NCI-H748 (cell line): ENCODE measurements at regions not wholly inside any gene's neighbourhood (a gene's known extent, or its start where the extent isn't known, plus 50 kb on each side); places are given as distances from the start of the nearest gene placed in this dataset.
"Not testable (repeated sequence)": the region's sequence is repeated elsewhere in the genome, so short reads cannot be mapped to it uniquely, and the experiment has no call there.

Source experiments
- DNase-seq: peaks from one replicate; lab custom pipeline; 2025; ENCODE audit not compliant: unreplicated experiment; lab: John Stamatoyannopoulos, UW

DNA sequence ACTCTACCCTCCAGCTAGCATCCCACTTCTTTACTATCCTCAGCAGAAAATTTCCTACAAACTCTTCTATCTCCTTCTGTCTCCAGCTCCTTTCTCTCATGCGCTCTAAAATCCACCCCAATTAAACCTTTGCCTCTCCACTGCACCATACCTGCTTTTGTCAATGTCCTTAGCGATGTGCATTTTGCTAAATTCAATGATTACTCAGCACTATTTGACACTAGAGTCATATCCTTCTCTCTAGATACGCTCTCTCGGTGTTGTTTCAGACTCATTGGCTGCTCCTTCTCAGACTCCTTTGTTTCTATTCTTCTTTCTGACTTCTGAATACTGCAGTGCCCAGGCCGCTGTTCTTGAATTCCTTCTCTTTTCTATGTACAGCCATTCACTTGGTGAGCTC, 144.2 kb downstream of the HLX start:
- no peak for DNase-seq

DNA sequence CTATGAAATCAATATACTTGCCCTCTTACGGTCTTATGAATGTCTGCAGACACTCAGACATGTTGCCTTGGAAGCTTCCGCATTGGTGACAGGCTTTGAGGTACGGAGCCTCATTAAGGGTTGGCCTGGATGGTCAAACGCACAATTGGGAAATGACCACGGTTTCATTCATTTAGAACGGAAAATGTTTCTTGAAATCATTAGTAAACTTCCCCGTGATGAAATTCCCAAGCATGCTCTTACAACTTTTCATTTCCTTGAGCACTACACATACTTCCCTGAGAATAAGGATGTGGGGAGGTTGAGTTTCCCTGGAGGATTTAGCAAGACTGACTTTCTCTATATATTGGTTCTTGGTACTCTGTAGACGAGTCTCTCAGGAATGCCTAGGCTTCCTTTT, 146.3 kb downstream of the HLX start:
- no peak for DNase-seq

DNA sequence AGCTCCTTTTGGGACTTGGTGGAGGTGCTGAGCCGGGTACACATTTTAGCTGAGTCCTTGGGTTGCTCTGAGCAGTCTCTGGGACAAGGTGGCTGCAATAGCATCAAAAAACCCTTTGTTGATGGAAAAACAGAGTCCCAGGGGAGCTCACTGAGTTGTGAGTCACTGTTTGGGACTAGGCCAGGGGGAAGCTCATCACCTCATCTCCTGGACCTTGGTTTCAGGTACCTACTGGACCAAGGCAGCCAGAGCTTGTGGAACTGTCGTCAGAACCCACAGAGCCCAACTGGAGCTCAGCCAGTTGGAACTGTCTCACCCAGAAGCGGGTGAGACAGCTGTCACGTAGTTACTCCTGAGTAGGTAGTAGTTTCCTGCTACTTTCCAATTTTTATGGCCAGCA, 146.7 kb downstream of the HLX start:
- no peak for DNase-seq

DNA sequence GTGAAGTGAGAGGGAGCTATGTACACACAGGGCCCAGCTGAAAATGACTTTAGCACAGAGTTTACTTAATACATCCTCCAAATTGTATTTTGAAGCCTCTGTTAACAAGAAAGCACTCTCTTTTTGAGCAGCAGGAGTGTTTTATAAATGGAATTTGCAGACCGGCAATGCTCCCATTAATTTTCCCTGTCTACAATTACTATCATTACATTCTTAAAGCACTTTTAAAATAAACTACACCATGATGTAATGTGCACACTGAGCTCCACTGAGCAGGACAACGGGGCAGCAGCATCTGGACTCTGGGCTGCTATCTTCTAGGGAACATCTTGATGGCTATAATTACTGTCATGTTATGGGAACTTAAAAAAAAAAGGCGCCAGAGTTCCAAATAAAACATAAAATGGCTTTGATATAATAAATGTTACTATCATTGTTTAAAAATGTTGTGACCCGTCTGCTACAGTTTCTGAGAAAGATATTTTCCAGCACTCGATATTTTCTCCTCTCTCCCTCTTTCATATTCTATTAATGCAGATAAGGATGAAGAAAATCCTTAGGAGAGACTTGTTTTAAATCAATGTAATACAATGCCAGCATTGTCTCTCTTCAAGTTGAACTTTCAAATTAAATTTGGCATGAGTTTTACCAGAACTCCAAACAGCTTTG, 150.9 kb downstream of the HLX start:
- DNase-seq = no peak

DNA sequence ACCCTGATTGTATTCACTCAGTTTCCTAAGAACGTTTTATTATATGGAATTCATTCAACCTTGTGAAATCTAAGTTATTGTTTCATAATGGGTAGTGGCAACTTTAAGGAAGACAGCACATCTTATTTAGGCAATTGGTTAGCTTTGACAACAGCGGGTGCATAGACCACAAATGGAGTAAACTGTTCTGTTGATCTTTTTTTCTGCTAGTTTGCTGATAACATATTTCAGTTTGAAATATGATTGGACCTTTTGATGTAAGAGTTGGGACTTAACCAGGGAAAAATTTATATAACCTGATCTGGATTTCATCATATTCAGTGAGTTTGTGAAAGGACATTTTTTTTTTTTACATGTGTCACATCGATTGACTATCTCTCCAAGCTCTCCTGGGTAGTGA, 151.7 kb downstream of the HLX start:
- DNase-seq = no peak

DNA sequence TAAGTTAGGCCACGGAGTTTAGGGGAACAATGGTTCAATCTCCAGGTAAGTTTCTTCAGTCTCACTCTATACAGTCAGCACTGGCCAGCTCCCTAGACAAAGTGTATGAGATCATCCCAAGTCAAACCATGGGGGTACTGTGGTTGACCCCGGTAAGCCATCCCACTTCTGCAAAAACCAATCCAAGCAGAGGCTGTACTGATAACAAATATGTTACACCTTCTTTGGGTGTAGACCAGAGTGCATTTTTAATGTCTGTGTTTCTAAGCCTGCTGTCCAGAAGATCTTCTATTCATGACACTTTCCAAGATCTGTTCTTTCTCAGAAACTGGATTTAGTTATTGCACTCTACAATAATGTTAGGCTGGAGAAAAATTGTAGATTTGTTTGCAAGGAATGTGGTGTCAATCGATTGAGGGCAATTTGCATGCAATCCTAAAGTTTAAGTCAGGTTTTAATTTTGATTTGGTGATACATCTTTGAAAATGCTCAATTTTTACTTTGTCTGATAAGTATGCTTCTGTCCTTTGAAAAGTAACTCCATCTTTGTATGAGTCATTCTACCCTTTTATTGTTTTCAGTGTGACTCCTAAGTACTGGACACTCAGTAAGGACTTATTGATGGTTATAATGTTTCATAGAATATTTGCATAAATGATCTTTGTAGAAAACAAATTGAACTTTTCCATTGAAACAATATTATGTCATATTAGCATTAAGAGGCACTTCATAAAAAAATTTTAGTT, 152.4 kb downstream of the HLX start:
- DNase-seq = no peak

DNA sequence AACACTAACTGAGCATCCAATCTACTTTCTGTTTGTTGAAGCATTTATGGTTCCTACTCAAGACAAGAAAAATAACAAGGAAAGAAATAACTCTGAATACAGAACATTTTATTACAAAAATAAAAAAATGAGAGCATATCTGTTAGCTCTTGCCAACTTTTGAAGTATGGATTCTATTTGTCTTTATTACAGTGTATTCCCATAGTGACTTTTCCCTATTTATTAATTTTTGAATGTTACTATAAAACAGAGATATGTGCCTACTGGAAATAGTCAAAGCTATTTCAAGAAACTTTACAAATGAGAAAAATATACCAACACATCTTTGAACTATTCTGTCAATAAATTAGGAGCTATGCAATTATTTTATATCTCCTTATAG, 153.0 kb downstream of the HLX start:
- no peak for DNase-seq

DNA sequence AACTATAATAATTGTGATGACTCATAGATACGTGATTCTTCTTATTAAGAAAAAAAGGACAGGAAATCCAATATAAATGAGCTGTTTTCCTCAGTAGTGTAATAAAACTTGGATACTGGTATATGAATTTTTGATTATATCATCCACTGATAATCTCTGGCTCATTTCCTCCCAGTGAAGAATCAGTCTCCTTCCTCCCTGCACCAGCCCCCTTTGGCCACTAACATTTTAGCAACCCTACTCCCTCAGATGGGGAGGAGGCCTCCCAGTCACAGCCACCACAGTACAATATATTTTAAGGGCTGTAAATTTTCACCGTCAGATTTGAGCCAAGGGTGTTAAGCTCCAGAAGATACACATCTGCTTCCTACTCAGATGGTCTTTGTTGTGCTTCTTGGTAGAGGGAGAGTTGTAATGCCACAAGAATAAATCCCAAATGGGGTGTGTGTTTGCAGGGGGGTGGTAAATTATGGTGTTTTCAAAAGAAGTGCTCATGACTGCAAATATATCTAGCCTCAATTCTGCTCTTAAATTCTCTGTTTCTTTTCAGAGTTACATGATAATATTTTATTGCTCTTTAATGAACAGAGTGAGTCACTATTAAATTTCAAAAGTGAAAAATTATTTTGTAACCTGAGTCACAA, 153.5 kb downstream of the HLX start:
- DNase-seq = no peak

DNA sequence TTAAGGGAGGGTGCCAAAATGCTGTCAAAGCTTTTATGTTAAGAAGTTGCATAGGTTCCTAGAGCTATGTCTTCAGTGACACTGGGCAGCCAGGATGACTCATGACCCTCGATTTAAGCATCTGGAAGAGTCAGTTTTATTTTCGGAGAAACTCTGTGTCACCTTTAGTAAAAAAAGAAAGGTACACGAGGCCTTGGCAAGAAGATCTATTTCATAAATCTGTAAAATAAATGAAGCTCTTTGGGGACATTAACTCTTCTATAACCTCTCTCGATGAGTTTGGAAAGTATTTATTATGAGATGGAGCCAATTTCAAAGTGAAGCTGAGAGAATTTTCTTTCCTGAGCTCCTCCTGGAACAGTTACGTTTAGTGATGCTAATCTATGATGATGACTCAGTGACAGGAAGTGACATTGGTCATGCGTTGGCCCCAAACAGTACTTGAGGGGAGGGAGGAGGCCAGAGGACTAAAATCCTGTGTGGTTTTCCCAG, 156.5 kb downstream of the HLX start:
- no peak for DNase-seq

DNA sequence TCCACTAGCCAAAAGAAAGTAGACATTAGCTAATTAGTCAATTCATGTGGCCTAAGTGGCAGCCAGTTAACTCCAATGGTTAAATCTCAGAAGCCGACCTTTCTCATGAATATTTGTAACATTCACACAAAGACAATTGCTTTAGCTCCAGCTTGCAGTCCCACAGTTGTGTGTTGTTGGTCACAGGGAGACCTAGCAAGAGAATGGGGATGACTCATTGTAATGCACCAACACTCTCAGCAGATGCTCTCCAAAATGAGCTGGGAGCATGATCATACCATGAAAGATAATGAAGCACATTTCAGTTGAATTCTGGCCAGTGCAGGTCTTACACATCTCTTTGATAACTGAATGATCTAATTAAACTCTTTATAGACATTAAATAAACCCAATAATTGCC, 160.4 kb downstream of the HLX start:
- peak; percentile 1 for DNase-seq

DNA sequence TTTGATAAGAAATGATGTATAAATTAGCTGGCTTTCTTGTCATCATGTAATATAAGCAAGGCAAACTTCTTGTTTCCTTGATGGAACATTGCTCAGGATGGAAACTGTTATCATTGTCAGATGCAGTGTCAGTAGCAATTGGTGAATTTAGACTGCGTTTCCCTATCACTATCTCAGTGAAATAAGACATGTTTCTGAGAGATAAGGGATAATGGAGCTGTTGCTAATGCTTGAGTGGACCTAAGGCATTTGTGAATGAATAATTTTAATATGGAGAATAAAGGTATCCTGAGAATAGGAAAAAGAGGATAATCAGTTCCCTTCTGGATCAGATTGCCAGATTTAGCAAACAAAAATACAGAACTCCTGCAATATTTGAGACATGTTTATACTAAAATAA, 160.9 kb downstream of the HLX start:
- no peak for DNase-seq

DNA sequence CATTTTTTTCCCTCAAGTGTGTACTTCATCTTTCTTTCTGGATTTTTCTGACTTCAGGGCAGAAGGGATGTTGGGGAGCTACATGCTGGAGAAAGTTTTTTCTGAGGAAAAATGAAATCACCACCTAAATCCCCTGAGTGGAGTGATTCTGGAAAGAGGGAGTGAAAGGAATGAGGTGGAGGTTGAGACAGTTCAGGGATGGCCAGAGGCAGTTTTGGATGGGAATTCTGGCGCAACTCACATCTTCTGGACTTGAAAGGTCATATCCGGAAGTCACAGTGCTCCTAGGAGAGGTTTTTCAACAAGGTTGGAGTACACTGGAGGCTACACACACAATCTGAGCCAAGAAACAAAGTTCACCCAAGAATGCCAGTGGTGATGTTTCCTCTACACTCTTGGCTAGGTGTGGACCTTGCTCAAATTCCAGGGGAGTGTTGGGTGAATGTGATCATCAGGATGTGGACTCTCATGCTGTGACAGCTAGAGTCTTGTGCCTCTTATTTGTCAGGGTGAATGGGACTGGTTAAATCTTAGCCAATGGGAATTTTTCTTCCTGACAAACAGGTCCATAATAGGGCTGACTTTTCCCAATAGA, 161.5 kb downstream of the HLX start:
- DNase-seq = no peak

DNA sequence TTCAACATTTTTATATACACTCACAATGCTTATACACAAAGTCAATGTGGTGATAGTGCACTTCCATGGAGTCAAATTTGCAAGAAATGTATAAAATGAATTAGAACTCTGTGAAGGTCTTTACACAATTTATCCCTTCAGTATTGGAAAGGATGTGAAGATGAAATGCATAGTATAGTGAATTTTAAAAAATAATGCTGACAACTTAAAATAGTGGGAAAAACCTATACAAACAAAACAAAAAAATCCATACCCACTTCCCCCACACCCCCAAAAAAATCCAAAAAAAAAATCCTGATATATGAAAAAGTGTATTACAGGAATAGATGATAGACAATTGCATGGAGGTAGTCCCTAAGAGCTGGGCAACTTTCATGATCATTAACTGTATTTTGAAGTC, 165.3 kb downstream of the HLX start:
- no peak for DNase-seq

DNA sequence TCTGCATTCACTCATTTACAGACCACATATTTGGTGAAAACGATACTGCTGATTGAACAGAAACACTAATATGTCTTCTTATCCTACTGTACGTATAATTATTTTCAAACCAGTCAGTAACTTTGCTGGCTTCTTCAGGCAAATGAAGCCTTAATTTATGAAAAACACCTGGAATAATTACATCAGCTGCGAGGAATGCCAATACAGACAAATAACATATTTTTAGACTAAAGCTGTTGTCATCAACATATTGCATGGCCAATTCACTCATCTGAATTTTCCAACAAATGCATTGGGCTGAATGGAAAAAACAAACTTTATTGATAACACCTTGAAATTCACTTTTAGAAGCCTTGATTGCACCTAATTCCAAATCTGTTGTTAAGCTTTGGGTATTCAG, 165.9 kb downstream of the HLX start:
- DNase-seq = no peak

DNA sequence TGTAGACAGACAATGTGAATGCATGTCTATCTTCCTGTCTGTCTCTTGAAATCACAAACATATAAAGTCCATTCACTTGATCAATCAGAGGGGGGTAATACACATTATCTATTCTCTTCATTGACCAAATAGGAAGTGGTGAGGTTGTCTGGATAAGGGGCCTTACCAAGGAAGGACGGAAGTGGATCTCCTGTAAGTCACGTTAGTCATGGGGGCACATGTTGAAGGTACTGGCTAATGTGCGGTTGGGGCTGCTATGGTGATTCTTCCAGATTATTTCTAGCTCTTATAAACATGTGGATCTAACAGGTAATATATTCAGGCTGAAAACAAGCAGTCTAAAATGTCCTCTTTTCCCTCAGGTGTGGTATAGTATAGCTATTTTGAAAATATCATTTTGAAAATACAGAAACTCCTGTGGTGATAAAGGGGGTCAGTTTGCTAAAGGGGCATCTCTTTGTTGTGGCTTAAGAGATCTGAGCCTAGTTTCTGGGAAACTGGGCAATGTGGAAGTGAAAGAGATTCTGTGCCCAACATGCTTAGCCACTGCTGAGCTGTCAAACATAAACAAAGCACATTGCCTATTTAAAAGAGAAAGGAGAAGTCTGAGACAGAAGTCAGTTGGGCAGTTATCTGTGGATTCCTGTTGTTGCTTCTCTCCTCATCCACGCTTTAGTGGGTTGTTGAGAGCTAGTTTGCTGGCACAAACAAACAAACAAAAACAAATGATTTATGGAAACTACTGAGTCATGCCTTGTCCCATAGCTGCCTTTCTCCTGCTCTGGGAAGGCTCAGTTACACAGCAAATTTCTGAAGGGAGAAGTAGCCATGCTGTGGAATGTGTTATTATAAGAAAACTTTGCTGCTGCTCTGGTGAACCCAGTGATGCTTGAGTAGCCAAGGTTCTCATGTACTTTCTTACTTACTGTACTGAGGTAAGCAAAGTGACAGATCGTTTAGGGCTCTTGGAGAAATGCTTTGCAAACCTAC, 166.9 kb downstream of the HLX start:
- DNase-seq = no peak

DNA sequence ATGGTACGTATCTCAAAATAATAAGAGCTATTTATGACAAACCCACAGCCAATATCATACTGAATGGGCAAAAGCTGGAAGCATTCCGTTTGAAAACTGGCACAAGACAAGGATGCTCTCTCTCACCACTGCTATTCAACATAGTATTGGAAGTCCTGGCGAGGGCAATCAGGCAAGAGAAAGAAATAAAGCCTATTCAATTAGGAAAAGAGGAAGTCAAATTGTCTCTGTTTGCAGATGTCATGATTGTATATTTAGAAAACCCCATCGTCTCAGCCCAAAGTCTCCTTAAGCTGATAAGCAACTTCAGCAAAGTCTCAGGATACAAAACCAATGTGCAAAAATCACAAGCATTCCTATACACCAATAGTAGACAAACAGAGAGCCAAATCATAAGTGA, 172.1 kb downstream of the HLX start:
- DNase-seq = not testable (repeated sequence)

DNA sequence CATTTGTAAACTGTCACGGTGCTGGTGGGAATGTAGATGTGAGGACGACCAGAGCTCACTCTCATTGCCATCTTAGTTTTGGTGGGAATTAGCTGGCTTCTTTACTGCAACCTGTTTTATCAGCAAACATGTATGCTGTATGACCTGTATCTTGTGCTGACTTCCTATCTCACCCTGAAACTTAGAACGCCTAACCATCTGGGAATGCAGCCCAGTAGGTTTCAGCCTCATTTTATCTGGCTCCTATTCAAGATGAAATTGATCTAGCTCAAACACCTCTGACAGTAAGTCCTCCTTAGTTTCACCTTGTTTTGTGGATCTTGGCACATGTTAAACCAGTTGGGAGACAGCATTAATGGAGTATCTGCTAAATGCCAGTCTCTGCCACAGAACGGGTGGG, 174.6 kb downstream of the HLX start:
- no peak for DNase-seq

DNA sequence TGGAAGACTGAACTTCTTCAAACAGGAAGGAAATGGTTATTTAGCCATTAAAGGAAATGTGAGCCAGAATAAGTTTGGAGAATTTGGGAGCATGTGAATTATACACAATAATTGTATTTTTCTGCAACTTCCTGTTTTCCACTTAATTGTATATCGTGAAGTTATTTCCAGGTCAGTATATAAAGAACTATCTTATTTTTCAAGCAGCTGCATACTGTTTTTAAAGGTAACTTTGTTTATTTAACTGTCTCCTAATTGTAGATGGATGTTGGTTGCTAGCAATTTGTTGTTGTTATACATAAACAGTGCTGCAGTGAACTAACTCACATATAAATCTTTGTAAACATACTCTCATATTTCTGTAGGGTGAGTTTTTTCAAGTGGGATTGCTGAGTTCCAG, 180.3 kb downstream of the HLX start:
- no peak for DNase-seq

DNA sequence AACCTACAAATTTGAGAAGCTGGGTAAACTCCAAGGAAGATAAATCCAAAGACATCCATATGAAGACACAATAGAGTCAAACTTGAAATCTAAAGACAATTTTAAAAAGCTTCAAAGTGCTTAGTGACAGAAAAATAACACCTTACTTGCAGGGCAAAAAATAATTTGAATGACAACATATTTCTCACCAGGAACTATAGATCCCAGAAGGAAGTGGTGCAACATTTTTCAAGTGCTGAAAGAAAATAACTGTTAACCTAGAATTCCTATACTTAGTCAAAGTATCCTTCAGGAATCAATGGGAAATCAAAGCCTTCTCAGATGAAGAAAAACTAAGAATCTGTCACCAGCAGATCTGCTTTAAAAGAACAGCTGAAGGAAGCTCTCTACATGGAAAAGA, 184.4 kb downstream of the HLX start:
- DNase-seq = no peak

DNA sequence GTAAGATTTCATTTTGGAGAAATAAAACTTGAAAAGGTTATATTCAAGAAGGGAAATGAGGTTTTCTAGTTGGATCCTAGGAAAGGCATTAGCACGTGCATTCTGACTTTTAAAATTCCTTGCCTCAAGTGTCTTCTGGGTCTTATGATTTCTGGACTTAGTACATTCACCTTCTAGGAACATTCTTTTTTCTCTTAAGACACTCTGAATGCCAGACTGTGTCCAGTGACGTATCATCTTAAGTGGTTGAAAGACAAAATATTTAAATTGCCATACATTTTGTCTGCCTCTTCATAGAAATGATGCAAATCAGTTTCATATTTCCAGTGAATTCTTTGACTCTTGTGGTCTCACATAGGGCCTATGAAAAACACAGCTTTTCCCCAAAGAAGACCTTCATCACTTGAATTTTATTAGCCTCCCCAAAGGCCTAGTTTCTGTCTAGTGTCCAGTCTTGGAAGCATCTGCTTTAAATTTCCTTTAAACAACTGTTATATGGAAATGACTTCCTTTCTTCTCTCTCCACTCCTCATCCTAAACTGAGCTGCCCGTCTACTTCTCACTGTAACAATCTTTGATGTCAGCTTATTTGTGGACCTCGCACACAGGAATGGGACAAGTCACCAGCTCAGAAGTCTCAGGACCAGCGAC, 187.2 kb downstream of the HLX start:
- no peak for DNase-seq
